ENCODE measurements at regions not wholly inside any gene's neighbourhood (a gene's known extent, or its start where the extent isn't known, plus 50 kb on each side); places are given as distances from the start of the nearest gene placed in this dataset.

GRCh38 chr5:175374166-175374875, 69.7 kb downstream of the DRD1 start:
- H3K27ac ChIP-seq, result no peak overlapping the region
- H3K4me3 ChIP-seq, result no peak overlapping the region
- no peaks in the 10 kb centered on the region for H3K36me3 ChIP-seq
- DNase-seq, result no peak
- TF ChIP-seq POLR2A (IDR thresholded peaks at IDR 0.05), result no peak
- TF ChIP-seq, protein P1, sequence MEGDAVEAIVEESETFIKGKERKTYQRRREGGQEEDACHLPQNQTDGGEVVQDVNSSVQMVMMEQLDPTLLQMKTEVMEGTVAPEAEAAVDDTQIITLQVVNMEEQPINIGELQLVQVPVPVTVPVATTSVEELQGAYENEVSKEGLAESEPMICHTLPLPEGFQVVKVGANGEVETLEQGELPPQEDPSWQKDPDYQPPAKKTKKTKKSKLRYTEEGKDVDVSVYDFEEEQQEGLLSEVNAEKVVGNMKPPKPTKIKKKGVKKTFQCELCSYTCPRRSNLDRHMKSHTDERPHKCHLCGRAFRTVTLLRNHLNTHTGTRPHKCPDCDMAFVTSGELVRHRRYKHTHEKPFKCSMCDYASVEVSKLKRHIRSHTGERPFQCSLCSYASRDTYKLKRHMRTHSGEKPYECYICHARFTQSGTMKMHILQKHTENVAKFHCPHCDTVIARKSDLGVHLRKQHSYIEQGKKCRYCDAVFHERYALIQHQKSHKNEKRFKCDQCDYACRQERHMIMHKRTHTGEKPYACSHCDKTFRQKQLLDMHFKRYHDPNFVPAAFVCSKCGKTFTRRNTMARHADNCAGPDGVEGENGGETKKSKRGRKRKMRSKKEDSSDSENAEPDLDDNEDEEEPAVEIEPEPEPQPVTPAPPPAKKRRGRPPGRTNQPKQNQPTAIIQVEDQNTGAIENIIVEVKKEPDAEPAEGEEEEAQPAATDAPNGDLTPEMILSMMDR (IDR thresholded peaks at IDR 0.05), result no peak
- no peaks in the 10 kb centered on the region for H3K27me3 ChIP-seq
- no peak for ATAC-seq
- intact Hi-C loops (cut with DNase I), result no loop called here
- no peaks in the 10 kb centered on the region for H3K4me1 ChIP-seq
- WGBS (ENCODE audit: insufficient coverage, low coverage, low lambda C conversion rate, missing lambda C conversion rate), result 73% methylated on average over 2 of the region's 2 CpGs
- no peaks in the 10 kb centered on the region for H3K9me3 ChIP-seq

DNA sequence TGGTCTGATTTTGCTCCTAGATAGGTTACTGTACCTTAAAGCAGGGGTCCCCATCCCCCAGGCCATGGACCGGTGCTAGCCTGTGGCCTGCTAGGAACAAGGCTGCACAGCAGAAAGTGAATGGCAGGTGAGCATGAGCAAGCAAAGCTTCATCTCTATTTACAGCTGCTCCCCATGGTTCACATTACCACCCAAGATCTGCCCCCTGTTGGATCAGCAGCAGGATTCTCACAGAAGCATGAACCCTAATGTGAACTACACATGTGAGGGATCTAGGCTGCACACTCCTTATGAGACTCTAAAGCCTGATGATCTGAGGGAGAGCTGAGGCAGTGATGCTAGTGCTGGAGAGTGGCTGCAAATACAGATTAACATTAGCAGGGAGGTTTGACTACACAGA, 78.1 kb downstream of the DRD1 start:
- WGBS (ENCODE audit: insufficient coverage, low coverage, low lambda C conversion rate, missing lambda C conversion rate), result no CpG with 5 or more reads among the region's 1 CpG
- no peaks in the 10 kb centered on the region for H3K9me3 ChIP-seq
- H3K27me3 ChIP-seq, result no peaks in the 10 kb centered on the region
- no peaks in the 10 kb centered on the region for H3K36me3 ChIP-seq
- H3K4me1 ChIP-seq, result no peaks in the 10 kb centered on the region
- TF ChIP-seq, protein P1 (IDR thresholded peaks at IDR 0.05), result no peak
- TF ChIP-seq POLR2A (IDR thresholded peaks at IDR 0.05), result no peak
- H3K4me3 ChIP-seq, result no peak overlapping the region
- intact Hi-C loops (cut with DNase I), result no loop called here
- DNase-seq (no peak), ATAC-seq (no peak)
- no peak overlapping the region for H3K27ac ChIP-seq

DNA sequence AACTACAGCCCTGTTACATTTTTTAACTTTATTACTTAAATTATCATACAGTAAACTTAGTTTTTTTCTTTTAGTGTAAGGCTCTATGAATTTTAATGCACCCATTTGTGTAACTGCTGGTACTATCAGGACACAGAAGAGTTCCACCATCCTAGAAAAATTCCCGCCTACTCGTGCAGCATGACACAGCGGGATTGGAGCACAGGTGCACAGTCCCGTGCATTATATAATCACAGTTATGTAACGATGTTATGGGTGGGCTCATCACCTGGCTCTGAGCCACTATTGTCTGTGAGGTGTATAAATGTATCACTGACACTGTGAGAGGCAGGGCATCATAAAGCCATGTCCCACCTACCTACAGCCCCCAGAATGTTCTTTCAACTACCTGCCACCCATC, 80.7 kb downstream of the DRD1 start:
- no peaks in the 10 kb centered on the region for H3K27me3 ChIP-seq
- no peak overlapping the region for H3K27ac ChIP-seq
- no peaks in the 10 kb centered on the region for H3K36me3 ChIP-seq
- WGBS (ENCODE audit: insufficient coverage, low coverage, low lambda C conversion rate, missing lambda C conversion rate), result 68% methylated on average over 5 of the region's 5 CpGs
- intact Hi-C loops (cut with DNase I), result no loop called here
- TF ChIP-seq POLR2A (IDR thresholded peaks at IDR 0.05), result no peak
- TF ChIP-seq, protein P1 (IDR thresholded peaks at IDR 0.05), result no peak
- no peak for ATAC-seq
- H3K4me3 ChIP-seq, result no peak overlapping the region
- no peak for DNase-seq
- no peaks in the 10 kb centered on the region for H3K9me3 ChIP-seq
- H3K4me1 ChIP-seq, result no peaks in the 10 kb centered on the region

- no peak for DNase-seq
Observed at GRCh38 chr5:175357995-175358394, 86.0 kb downstream of the DRD1 start.

More at GRCh38 chr5:175357995-175358394, 86.0 kb downstream of the DRD1 start:
- Histone ChIP-seq H3K27me3 (no peaks in the 10 kb centered on the region), H3K27ac (no peak overlapping the region), H3K4me3 (no peak overlapping the region), H3K9me3 (no peaks in the 10 kb centered on the region), H3K36me3 (no peaks in the 10 kb centered on the region), H3K4me1 (no peaks in the 10 kb centered on the region)
- 29% methylated on average over 1 of the region's 1 CpG for WGBS (ENCODE audit: insufficient coverage, low coverage, low lambda C conversion rate, missing lambda C conversion rate)
- TF ChIP-seq, protein P1 (IDR thresholded peaks at IDR 0.05), result no peak
- no peak for TF ChIP-seq POLR2A (IDR thresholded peaks at IDR 0.05)
- ATAC-seq, result no peak
- intact Hi-C loops (cut with DNase I), result no loop called here

Measured in right lobe of liver (tissue), 6 donors.